Type B pancreatic cell (in vitro differentiated cells): ENCODE measurements at regions not wholly inside any gene's neighbourhood (a gene's known extent, or its start where the extent isn't known, plus 50 kb on each side); places are given as distances from the start of the nearest gene placed in this dataset.

Experiments used
- DNase-seq: peaks from one replicate; pipeline ENCODE4 v3.0.0; 2021; ENCODE audit warnings: mixed read lengths; ENCODE audit not compliant: unreplicated experiment; ENCODE audit errors: extremely low spot score
- H3K27ac Mint-ChIP-seq: 2 replicates; pipeline ENCODE4 v1.8.0; 2021; ENCODE audit warnings: mild to moderate bottlenecking, mixed read lengths
- H3K27me3 Mint-ChIP-seq: 2 replicates; pipeline ENCODE4 v1.8.0; 2021; ENCODE audit warnings: mixed read lengths
- H3K36me3 Mint-ChIP-seq: 2 replicates; pipeline ENCODE4 v1.8.0; 2021; ENCODE audit warnings: mixed read lengths
- H3K4me1 Mint-ChIP-seq: one replicate; pipeline ENCODE4 v1.8.0; 2021; ENCODE audit warnings: mixed read lengths; ENCODE audit not compliant: unreplicated experiment
- H3K4me3 Mint-ChIP-seq: 2 replicates; pipeline ENCODE4 v1.8.0; 2021; ENCODE audit warnings: mild to moderate bottlenecking, mixed read lengths
- H3K9me3 Mint-ChIP-seq: 2 replicates; pipeline ENCODE4 v1.8.0; 2021; ENCODE audit warnings: mixed read lengths
- CTCF ChIP-seq: fragments of 200-600 bp; sonication (generic); conservative IDR thresholded peaks from 2 replicates; pipeline ENCODE4 v1.5.0; 2021; ENCODE audit warnings: antibody characterized with exemption, mild to moderate bottlenecking

DNA sequence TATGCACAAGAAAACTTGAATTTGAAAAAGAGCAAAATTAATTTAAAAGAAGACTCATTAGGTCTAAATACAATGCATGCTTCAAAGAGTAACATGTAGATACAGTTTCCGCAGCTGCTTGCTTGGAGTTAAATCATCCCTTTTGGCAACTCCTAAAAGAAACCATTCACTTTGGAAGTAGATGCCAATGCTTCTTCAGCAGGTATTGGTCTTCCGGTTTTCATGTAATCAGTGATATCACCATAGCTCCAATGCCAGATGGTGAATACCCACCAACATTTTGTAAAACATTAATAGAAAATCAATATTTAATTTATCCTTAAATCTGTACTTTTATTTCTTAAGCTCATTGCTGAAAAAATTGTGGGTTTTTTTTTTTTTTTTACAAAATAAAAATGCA, 381.1 kb upstream of the PHF14 start:
- H3K9me3 Mint-ChIP-seq, result no peaks in the 10 kb centered on the region
- no peak for DNase-seq
- H3K4me1 Mint-ChIP-seq, result no peaks in the 10 kb centered on the region
- H3K27me3 Mint-ChIP-seq, result no peaks in the 10 kb centered on the region
- no peak overlapping the region for H3K4me3 Mint-ChIP-seq
- H3K27ac Mint-ChIP-seq, result no peak overlapping the region
- H3K36me3 Mint-ChIP-seq, result no peaks in the 10 kb centered on the region
- no peak for TF ChIP-seq CTCF

DNA sequence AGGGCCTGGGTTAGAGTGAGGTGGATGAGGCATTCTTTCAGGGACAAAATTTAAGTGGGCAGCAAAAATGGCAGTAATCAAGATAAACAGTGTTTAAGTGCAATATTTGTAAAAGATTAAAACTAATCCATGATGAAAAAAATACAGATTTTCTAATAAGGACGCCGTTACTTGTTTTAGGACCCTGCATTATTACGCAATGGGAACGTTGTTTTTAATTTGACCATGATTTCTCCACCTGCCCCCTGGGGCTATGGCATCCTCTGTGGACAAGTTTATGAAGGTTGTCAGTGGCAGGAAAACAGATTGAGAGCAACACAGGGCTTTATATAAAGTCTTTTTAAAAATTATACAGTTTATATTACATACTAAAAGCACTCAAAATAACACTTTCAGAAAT, 380.6 kb upstream of the PHF14 start:
- TF ChIP-seq CTCF, result no peak
- H3K36me3 Mint-ChIP-seq, result no peaks in the 10 kb centered on the region
- DNase-seq, result no peak
- no peaks in the 10 kb centered on the region for H3K27me3 Mint-ChIP-seq
- no peaks in the 10 kb centered on the region for H3K4me1 Mint-ChIP-seq
- H3K27ac Mint-ChIP-seq, result no peak overlapping the region
- no peak overlapping the region for H3K4me3 Mint-ChIP-seq
- no peaks in the 10 kb centered on the region for H3K9me3 Mint-ChIP-seq

DNA sequence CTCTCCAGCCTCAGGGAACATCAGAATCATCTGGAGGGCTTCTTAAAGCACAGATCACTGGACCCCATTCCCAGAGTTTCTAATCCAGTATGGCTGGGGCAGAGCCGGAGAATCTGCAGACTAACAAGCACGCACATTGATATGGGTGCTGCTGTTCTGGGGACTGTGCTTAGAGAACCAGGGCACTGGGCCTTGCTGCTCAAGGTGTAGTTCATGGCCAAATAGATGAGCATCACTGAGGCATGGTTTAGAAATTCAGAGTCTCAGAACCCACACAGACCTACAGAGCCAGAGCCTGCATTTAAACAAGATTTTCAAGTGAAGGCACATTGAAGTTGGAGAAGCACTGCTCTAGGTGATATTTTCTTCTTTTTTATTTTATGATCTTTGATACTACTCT, 376.8 kb upstream of the PHF14 start:
- Mint-ChIP-seq H3K27me3 (no peaks in the 10 kb centered on the region), H3K4me3 (no peak overlapping the region), H3K36me3 (no peaks in the 10 kb centered on the region), H3K27ac (no peak overlapping the region), H3K4me1 (no peaks in the 10 kb centered on the region), H3K9me3 (no peaks in the 10 kb centered on the region)
- no peak for DNase-seq
- no peak for TF ChIP-seq CTCF

DNA sequence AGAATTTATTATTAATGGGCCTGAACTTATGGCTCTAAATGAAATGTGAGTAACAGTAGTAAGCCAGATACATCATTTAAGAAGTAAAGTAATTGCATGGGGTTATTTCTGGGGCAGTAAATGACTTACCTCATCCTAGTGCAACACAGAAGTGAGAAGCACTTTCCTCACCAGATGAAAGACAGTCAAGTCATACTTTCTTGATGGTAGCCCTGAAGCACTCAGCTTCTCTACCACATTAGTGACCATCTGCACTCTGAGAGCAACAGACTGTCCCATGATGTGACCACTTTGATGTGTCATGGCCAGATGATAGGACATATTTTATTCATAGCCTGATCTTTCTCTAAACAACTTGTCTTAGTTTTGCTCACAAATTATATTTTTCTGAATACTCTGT, 369.5 kb upstream of the PHF14 start:
- Mint-ChIP-seq H3K4me1 (no peaks in the 10 kb centered on the region), H3K4me3 (no peak overlapping the region), H3K27ac (no peak overlapping the region), H3K9me3 (no peaks in the 10 kb centered on the region), H3K27me3 (no peaks in the 10 kb centered on the region), H3K36me3 (no peaks in the 10 kb centered on the region)
- TF ChIP-seq CTCF, result no peak
- no peak for DNase-seq

GRCh38 chr7:10612950-10613349, 360.7 kb upstream of the PHF14 start:
- Mint-ChIP-seq H3K4me3 (no peak overlapping the region), H3K4me1 (no peaks in the 10 kb centered on the region), H3K27ac (no peak overlapping the region), H3K9me3 (no peaks in the 10 kb centered on the region), H3K27me3 (no peaks in the 10 kb centered on the region), H3K36me3 (no peaks in the 10 kb centered on the region)
- TF ChIP-seq CTCF, result no peak
- no peak for DNase-seq

GRCh38 chr7:10618953-10619352, 354.7 kb upstream of the PHF14 start:
- Mint-ChIP-seq H3K9me3 (peaks cover 4% of the 10 kb centered on the region), H3K27me3 (no peaks in the 10 kb centered on the region), H3K4me3 (no peak overlapping the region), H3K36me3 (no peaks in the 10 kb centered on the region), H3K4me1 (no peaks in the 10 kb centered on the region), H3K27ac (no peak overlapping the region)
- DNase-seq, result no peak
- no peak for TF ChIP-seq CTCF
